BLaER1 (cell line): ENCODE measurements at regions not wholly inside any gene's neighbourhood (a gene's known extent, or its start where the extent isn't known, plus 50 kb on each side); places are given as distances from the start of the nearest gene placed in this dataset.

Experiments
- H3K27ac ChIP-seq: shearing (Covaris generic); formaldehyde crosslinking; 2 replicates; pipeline ENCODE4 v1.8.1; 2022
- H3K27me3 ChIP-seq: shearing (Covaris generic); formaldehyde crosslinking; 2 replicates; pipeline ENCODE4 v1.8.1; 2022
- H3K36me3 ChIP-seq: shearing (Covaris generic); formaldehyde crosslinking; 2 replicates; pipeline ENCODE4 v1.8.1; 2022
- H3K4me1 ChIP-seq: shearing (Covaris generic); formaldehyde crosslinking; 2 replicates; pipeline ENCODE4 v1.8.1; 2022
- H3K4me2 ChIP-seq: shearing (Covaris generic); formaldehyde crosslinking; 2 replicates; pipeline ENCODE4 v1.8.1; 2022
- H3K4me3 ChIP-seq: shearing (Covaris generic); formaldehyde crosslinking; 2 replicates; pipeline ENCODE4 v1.8.1; 2022
- H3K9ac ChIP-seq: shearing (Covaris generic); formaldehyde crosslinking; 2 replicates; pipeline ENCODE4 v1.8.1; 2022
- H3K9me3 ChIP-seq: shearing (Covaris generic); formaldehyde crosslinking; 2 replicates; pipeline ENCODE4 v1.8.1; 2022
- H4K20me1 ChIP-seq: shearing (Covaris generic); formaldehyde crosslinking; 2 replicates; pipeline ENCODE4 v1.8.1; 2022
- Cebpa-rat ChIP-seq: shearing (Covaris generic); IDR thresholded peaks from 2 replicates; pipeline ENCODE4 v1.8.1; 2022

DNA sequence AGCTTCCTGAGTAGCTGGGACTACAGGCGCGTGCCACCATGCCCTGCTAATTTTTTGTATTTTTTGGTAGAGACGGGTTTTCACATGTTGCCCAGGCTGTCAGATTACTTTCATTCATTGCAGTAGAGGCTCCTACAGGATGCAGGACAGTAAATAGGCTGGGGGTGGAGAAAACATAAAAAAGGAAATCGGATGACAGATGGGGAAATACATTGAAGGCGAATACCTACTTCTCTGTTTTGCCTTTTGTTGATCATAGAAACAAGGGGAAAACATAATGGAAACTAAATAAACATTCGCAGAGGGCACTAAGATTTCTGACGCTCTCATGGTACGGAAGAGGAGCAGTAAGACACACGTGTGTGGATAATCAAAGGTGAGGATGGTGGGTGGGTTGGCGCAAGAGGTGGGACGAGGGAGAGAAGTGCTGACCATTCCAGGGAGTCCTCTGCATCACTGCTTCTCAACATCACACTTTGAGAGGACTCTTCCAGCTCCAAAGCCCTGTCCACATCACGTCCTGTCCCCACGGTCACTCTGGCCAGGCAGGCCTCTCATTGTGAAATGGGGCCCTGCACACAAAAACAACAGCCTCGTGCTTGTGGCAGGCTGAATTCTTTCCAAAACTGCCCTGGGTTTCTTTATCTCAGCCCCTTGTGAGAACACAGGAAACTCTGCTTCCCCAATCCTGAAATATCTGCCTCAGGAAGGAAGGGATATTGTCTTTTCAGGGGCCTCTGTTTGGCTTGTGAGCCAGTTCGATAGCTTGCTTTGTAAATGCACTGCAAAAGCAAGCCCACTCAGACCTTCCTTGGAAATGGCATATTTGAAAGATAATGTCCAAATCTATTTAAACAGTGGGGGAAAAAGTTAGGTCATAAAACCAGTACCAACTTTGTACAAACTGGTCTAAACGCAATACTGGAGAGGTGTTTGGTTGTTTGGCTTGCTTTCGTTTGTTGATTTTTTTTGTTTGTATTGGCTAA lies 188.5 kb downstream of the FOXO1 start:
- no peaks in the 10 kb centered on the region for H3K27me3 ChIP-seq
- H3K36me3 ChIP-seq: no peaks in the 10 kb centered on the region
- H3K9me3 ChIP-seq: 0 out of 2 replicates have a peak, but pooled peaks cover 6% of the 10 kb centered on the region
- H4K20me1 ChIP-seq: no peaks in the 10 kb centered on the region
- peak overlapping the region; percentile 68 for H3K27ac ChIP-seq
- H3K4me3 ChIP-seq: no peak overlapping the region
- H3K4me1 ChIP-seq: peaks cover 66% of the 10 kb centered on the region
- peak overlapping the region; percentile 25; the same call in 1 of the 2 replicates for H3K9ac ChIP-seq
- TF ChIP-seq Cebpa-rat: no peak
- peak overlapping the region; percentile 78 for H3K4me2 ChIP-seq

DNA sequence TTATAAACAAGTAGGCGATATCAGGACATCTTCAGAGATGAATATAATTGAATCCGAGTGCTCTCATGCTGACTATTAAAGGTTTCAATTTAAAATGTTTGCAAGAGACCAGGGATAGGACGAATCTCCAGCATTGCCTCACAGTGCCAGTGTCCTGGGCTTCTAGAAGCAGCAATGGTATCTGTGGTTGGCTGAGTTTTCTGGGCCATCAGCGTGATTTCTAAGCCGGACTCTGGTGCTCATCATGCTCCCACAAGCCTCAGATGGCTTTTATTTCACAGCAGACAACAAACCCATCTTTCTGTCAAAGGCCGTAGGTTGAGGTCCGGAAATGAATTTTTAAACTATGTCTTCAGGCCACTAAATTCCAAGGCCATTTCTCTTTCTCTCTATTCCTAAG lies 187.7 kb downstream of the FOXO1 start:
- Histone ChIP-seq H3K9me3 (0 out of 2 replicates have a peak, but pooled peaks cover 6% of the 10 kb centered on the region), H3K9ac (no peak overlapping the region), H3K4me3 (no peak overlapping the region), H3K27ac (no peak overlapping the region), H3K36me3 (no peaks in the 10 kb centered on the region), H3K27me3 (no peaks in the 10 kb centered on the region), H4K20me1 (no peaks in the 10 kb centered on the region), H3K4me1 (peaks cover 75% of the 10 kb centered on the region), H3K4me2 (peak overlapping the region; percentile 78)
- TF ChIP-seq Cebpa-rat: no peak

DNA sequence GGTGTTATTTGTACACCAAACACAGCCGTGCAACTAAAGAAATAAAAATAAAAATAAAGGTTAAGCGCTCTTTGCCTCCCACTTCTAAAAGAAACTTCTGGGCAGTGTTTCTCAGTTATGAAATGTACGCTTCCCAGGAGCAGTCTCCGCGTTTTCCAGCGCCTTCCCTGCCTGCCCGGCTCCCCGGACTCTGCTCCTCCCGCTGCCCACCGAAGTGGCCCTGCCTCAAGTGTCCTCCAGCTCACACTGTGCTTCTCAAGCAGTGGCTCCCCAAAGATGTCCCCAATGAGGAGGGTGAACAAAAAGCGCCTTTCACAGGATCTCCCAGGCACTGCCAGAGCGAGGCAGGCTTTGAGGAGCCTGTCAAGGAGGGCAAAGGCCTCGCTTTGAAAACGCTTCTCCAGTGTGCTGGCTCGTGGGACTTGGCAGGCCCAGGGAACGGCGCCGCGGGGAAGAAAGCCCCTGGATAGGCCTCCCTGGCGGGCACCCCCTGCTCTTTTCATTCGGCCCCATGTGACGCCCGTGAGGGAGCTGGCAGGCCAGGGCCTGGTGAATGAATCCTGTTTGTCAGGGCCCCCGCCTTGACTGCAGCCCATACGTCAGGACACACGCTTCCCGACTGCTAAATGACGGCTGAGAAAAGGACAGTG lies 187.1 kb downstream of the FOXO1 start:
- 0 out of 2 replicates have a peak overlapping the region, but pooled peaks have one; percentile 27 for H3K27ac ChIP-seq
- peak overlapping the region; percentile 78 for H3K4me2 ChIP-seq
- H3K9me3 ChIP-seq: 0 out of 2 replicates have a peak, but pooled peaks cover 5% of the 10 kb centered on the region
- H3K4me3 ChIP-seq: no peak overlapping the region
- H3K36me3 ChIP-seq: no peaks in the 10 kb centered on the region
- H3K9ac ChIP-seq: no peak overlapping the region; the same call in 1 of the 2 replicates
- H4K20me1 ChIP-seq: no peaks in the 10 kb centered on the region
- H3K4me1 ChIP-seq: peaks cover 80% of the 10 kb centered on the region
- no peak for TF ChIP-seq Cebpa-rat
- no peaks in the 10 kb centered on the region for H3K27me3 ChIP-seq

DNA sequence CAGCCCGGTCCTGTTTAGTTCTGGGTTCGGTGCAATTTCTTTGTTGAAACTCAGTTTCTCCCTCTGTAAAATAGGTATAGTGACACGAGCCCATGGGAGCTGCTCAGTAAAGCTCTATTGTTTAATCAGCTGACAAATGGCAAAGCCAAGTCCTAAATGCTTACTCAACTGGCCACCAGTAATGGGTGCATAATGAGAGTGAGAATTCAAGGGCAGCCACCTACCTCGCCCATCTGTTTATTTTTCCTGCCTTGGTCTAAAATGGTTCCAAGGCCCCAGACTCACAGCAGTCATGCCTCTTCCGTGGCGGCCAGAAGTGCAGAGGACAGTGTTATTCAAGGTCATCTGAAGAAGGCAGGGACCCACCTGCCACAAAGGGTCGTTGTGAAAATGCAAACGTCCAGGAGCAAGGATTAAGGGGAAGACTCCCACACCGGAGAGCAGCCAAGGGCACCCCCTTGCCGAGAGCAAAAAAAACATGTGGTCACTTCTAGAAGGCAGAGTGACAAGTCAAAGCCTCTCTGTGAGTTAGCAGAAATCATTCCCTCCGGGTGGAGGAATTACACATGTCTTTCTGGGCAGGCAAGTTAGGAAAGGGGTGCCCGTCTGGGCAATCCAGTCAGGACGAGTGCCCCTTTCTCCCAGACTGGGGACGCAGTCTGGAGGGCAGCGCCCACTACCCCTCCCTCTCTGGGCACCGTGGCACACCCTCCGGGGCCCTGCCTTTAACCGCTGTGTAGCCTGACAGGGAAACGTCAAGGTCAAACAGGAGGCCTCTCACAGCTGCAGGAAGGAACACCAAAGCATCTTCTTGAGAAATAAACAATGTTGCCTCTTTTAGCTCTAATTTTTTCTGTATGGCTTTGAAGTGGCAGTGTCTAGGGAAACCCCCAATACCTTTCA lies 186.2 kb downstream of the FOXO1 start:
- Histone ChIP-seq H3K4me2 (peak overlapping the region; percentile 78), H3K4me1 (peaks cover 87% of the 10 kb centered on the region), H3K27me3 (no peaks in the 10 kb centered on the region), H3K36me3 (no peaks in the 10 kb centered on the region), H3K4me3 (no peak overlapping the region), H3K27ac (peak overlapping the region; percentile 56), H4K20me1 (no peaks in the 10 kb centered on the region), H3K9me3 (no peaks in the 10 kb centered on the region), H3K9ac (peak overlapping the region; percentile 49; the same call in 1 of the 2 replicates)
- TF ChIP-seq Cebpa-rat: no peak

DNA sequence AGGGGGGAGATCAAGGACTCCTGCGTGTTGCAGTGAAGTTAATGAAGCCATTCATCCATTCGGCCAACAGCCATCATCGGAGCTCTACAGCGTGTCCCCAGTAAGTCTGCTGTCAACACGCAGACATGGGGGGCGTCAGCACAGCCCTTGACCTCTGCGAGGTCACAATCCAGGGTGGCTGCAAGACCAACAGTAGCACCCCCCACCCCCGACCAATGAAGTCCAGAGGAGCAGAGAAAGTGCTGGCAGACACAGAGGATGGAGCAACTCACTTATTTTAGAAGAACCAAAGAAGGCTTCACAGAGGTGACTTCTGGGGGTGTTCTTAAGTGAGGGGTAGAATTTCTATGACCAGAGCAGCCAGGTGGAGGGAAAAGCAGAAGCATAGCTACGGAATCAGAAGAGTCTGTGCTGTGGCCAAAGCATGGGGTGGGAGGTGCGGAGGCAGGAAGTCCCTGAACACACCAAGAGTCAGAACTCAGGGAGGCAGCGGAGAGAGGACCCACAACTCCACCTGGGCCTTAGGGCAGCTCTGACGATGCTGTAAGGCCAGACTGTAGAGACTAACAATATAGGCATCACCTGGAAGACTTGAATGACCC lies 185.4 kb downstream of the FOXO1 start:
- H3K36me3 ChIP-seq: no peaks in the 10 kb centered on the region
- no peak for TF ChIP-seq Cebpa-rat
- no peaks in the 10 kb centered on the region for H4K20me1 ChIP-seq
- no peaks in the 10 kb centered on the region for H3K27me3 ChIP-seq
- H3K9ac ChIP-seq: 0 out of 2 replicates have a peak overlapping the region, but pooled peaks have one; percentile 49
- no peaks in the 10 kb centered on the region for H3K9me3 ChIP-seq
- peak overlapping the region; percentile 78 for H3K4me2 ChIP-seq
- peaks cover 94% of the 10 kb centered on the region for H3K4me1 ChIP-seq
- H3K27ac ChIP-seq: peak overlapping the region; percentile 56
- H3K4me3 ChIP-seq: no peak overlapping the region

DNA sequence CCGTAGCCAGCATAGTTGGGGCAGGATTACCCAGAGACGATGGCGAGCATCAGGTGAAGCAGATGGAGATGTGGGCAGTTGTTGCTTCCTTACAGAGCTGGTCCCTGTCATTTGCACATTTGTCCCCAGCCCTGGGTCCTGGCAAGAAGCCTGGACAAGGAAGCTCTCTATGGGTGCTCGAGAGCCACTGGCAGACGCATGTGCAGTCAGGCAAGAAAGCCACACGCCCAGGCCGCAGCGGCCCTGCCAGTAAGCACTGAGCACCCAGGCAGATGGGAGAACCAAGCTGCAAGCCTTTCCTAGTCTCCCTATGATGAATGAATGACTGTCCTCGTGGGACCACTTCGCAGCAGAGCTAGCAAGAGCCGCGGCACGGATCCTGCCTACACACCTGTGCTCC lies 182.8 kb downstream of the FOXO1 start:
- peak overlapping the region; percentile 67 for H3K4me2 ChIP-seq
- TF ChIP-seq Cebpa-rat: no peak
- peak overlapping the region; percentile 20 for H3K27ac ChIP-seq
- no peaks in the 10 kb centered on the region for H3K36me3 ChIP-seq
- H3K4me3 ChIP-seq: no peak overlapping the region
- H3K9ac ChIP-seq: no peak overlapping the region
- H4K20me1 ChIP-seq: no peaks in the 10 kb centered on the region
- H3K4me1 ChIP-seq: peaks cover 76% of the 10 kb centered on the region
- no peaks in the 10 kb centered on the region for H3K9me3 ChIP-seq
- H3K27me3 ChIP-seq: no peaks in the 10 kb centered on the region

DNA sequence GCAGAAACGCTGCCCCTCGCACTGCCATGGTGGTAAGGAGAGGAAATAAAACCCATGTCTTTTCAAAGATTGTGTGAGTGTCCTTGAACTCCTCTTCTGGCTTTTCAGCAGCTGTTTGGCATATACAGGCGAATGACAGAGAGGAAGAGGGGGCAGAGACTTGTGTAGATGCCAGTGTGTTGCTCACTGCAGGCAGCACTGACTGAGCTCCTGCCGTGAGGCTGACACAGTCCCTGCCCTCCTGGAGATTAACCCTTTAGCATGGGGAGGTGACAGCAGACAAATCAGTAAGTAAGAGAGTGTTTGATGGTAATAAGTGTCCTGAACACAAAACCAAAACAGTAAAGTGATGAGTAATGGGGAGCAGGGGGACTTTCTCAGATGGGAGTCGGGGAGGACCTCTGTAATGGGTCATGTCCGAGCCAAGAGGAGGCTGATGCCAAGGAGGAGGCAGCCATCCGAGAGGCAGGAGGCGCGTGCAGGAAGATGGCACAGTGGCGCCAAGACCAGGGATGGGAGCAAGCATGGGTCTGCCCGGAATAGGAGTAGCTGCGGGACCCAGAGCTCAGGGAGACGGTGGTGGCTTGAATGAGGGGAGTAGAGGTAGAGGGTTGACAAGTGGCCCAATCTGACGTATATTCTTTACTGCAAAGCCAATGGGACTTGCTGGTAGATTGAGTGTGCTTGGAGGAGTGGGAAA lies 182.2 kb downstream of the FOXO1 start:
- peak overlapping the region; percentile 20 for H3K27ac ChIP-seq
- H4K20me1 ChIP-seq: no peaks in the 10 kb centered on the region
- no peak overlapping the region for H3K4me3 ChIP-seq
- H3K9ac ChIP-seq: no peak overlapping the region
- peak overlapping the region; percentile 67 for H3K4me2 ChIP-seq
- no peak for TF ChIP-seq Cebpa-rat
- H3K36me3 ChIP-seq: no peaks in the 10 kb centered on the region
- H3K27me3 ChIP-seq: no peaks in the 10 kb centered on the region
- H3K9me3 ChIP-seq: no peaks in the 10 kb centered on the region
- peaks cover 70% of the 10 kb centered on the region for H3K4me1 ChIP-seq

DNA sequence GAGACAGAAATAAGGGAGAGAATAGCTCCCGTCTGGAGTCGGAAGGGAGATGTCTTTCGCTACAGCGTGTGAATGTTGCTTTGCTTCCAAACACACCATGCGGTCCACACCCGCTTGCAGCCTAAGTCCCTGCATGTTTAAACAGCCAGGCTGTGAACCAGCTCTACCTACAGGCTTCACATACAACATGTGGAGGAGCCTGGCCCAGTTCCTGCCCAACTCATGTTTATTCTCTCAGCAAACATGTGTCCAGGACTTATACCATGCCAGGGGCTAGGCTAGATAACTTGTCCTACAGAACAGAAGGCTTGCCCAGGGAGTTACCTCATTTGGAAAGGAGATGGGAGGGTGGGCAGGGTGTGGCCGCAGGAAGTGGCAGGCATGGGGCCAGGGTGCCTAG lies 181.5 kb downstream of the FOXO1 start:
- H3K27me3 ChIP-seq: no peaks in the 10 kb centered on the region
- no peak overlapping the region for H3K4me2 ChIP-seq
- peaks cover 67% of the 10 kb centered on the region for H3K4me1 ChIP-seq
- no peaks in the 10 kb centered on the region for H3K9me3 ChIP-seq
- no peak overlapping the region for H3K4me3 ChIP-seq
- no peak overlapping the region for H3K9ac ChIP-seq
- no peaks in the 10 kb centered on the region for H4K20me1 ChIP-seq
- no peak for TF ChIP-seq Cebpa-rat
- no peaks in the 10 kb centered on the region for H3K36me3 ChIP-seq
- no peak overlapping the region for H3K27ac ChIP-seq
